Omental fat pad (tissue), 3 donors: ENCODE measurements at regions not wholly inside any gene's neighbourhood (a gene's known extent, or its start where the extent isn't known, plus 50 kb on each side); places are given as distances from the start of the nearest gene placed in this dataset.
A peak's percentile ranks its signal among the peaks of the same experiment; 100 is the strongest.

Experiments used
- ATAC-seq: fragments of 150-250 bp; one replicate; pipeline ENCODE4 v1.9.1; 2016; ENCODE audit warnings: mild to moderate bottlenecking, moderate library complexity; ENCODE audit not compliant: low FRiP score
- DNase-seq: peaks from one replicate; pipeline ENCODE4 v3.0.0-alpha.2; 2019; ENCODE audit warnings: low spot score
- CTCF ChIP-seq, 3 donors: fragments of 450-650 bp; IDR thresholded peaks; one replicate each; pipeline ENCODE4 v1.5.1; 2016 to 2017; ENCODE audit warnings: antibody characterized with exemption in 3 of 3, mild to moderate bottlenecking in 3 of 3, moderate library complexity in 2 of 3

DNA sequence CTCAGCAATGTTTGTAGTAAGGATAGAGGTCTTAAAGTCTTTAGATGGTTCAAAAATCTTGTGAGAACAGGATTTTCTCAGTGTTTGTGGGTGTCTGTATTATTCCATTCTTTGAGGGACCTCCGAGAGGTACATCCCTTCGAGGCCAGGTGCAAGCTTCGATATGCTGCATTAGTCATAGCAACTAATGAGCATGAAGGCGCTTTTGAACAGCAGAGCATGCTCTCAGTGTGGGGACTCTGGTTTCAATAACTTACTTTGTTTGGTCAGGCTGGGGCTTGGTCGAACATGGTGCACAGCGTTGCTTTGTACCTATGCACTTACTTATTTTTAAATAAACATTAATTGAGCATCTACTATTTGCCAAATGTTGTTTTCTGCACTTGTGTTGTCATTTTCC lies 297.9 kb downstream of the CLIC5 start:
- ATAC-seq: no peak
- no peak for DNase-seq
- no peak for TF ChIP-seq CTCF (IDR thresholded peaks at IDR 0.05)

GRCh38 chr6:45717027-45717426 lies 298.6 kb downstream of the CLIC5 start:
- no peak for TF ChIP-seq CTCF (IDR thresholded peaks at IDR 0.05)
- no peak for ATAC-seq
- DNase-seq: no peak

DNA sequence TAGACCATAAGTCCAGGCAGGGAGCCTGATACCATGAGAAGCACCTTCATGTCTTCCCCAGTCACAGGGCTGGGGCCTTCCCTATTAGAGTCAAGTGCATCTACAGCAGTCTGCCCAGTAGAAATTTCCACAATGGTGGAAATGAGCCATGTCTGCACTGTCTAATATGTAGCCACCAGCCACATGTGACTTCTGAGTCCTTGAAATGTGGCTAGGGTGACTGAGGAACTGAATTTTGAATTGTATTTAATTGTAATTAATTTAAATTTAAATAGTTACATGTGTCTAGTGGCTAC lies 300.2 kb downstream of the CLIC5 start:
- DNase-seq (no peak), ATAC-seq (no peak)
- TF ChIP-seq CTCF (IDR thresholded peaks at IDR 0.05): no peak

DNA sequence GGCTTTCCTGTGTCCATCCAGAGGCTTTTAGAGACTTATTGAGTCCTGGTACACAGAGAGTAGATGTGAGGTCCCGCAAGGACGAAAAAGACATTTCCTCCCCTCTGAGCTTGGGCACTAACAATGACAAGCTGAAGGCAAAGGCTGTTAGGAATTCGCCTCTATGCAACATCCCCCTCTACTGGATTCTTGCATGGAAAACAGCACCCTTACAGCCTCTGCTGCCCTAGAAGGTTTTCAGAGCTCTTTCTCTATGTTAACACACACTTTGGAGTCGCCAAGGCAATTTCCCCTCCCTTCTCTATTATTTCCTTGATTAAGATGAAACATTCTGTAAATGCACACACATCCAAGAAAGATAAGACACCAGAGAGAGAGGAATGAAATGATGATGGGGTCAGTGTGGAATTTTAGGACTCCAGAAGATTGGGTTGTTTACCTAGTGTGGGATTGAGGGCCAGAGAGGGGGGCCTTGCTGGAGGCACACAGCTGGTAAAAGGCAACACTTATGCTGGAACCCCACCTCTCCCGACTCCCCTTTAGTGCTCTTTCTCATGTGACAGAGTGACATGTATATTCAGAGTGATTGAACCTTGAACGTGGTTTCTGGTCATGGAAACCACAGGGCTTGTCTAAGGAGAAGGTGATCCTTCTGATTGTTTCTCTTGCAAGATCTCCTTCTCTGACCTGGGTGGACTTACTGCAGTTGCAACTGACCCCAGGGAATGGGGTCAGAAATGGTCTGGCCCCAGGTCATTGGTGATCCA lies 300.7 kb downstream of the CLIC5 start:
- DNase-seq: no peak
- peak in 1 of 3 donors; percentile 31 for TF ChIP-seq CTCF (IDR thresholded peaks at IDR 0.05)
- peak; percentile 80 for ATAC-seq

GRCh38 chr6:45714006-45714730 lies 301.5 kb downstream of the CLIC5 start:
- TF ChIP-seq CTCF (IDR thresholded peaks at IDR 0.05): no peak
- ATAC-seq (no peak), DNase-seq (no peak)
